ENCODE measurements at regions not wholly inside any gene's neighbourhood (a gene's known extent, or its start where the extent isn't known, plus 50 kb on each side); places are given as distances from the start of the nearest gene placed in this dataset.

DNA sequence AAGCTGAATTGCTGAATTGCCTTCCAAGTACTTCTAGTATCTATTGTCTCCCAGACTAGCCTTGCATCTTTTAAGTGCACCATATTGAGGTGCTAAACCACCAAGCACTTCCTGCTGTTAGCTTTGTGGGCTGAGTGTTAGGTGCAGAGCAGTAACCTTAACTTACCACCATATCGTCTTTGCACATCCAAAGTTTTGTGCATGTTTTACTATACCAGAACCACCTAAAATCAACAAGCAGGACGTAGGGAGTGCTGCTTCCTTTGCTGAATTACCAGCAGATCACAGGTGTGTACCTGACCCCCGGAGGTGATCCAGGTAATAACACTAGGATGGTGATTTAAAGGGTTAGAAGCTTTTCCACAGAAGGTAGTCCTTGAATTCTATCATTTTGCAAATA lies 359.9 kb upstream of the HNRNPA3 start:
- TF ChIP-seq EZH2 (IDR thresholded peaks at IDR 0.05; ENCODE audit: low read depth) = no peak
- TF ChIP-seq, protein P1, sequence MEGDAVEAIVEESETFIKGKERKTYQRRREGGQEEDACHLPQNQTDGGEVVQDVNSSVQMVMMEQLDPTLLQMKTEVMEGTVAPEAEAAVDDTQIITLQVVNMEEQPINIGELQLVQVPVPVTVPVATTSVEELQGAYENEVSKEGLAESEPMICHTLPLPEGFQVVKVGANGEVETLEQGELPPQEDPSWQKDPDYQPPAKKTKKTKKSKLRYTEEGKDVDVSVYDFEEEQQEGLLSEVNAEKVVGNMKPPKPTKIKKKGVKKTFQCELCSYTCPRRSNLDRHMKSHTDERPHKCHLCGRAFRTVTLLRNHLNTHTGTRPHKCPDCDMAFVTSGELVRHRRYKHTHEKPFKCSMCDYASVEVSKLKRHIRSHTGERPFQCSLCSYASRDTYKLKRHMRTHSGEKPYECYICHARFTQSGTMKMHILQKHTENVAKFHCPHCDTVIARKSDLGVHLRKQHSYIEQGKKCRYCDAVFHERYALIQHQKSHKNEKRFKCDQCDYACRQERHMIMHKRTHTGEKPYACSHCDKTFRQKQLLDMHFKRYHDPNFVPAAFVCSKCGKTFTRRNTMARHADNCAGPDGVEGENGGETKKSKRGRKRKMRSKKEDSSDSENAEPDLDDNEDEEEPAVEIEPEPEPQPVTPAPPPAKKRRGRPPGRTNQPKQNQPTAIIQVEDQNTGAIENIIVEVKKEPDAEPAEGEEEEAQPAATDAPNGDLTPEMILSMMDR (conservative IDR thresholded peaks at IDR 0.05) = no peak

Measured in PC-9 (cell line).